GM12872 (cell line): ENCODE measurements at regions not wholly inside any gene's neighbourhood (a gene's known extent, or its start where the extent isn't known, plus 50 kb on each side); places are given as distances from the start of the nearest gene placed in this dataset.

ENCODE experiments used
- CTCF ChIP-seq: IDR thresholded peaks from 3 replicates; pipeline ENCODE4 v1.5.1; 2011; ENCODE audit warnings: low read depth, mild to moderate bottlenecking, low read length, moderate library complexity; ENCODE audit not compliant: insufficient read depth

- TF ChIP-seq CTCF, result no peak
Observed at GRCh38 chr12:69161829-69162228, 77.5 kb upstream of the CPSF6 start.

- no peak for TF ChIP-seq CTCF
Observed at GRCh38 chr12:69163681-69164362, 75.5 kb upstream of the CPSF6 start.

- no peak for TF ChIP-seq CTCF
Observed at GRCh38 chr12:69167648-69168165, 71.7 kb upstream of the CPSF6 start.

- no peak for TF ChIP-seq CTCF
Observed at GRCh38 chr12:69168363-69168762, 71.0 kb upstream of the CPSF6 start.

GRCh38 chr12:69168828-69169227 is 70.5 kb upstream of the CPSF6 start:
- no peak for TF ChIP-seq CTCF

GRCh38 chr12:69170293-69170692 is 69.1 kb upstream of the CPSF6 start:
- no peak for TF ChIP-seq CTCF

GRCh38 chr12:69171881-69172280 is 67.5 kb upstream of the CPSF6 start:
- no peak for TF ChIP-seq CTCF
